ENCODE measurements at regions not wholly inside any gene's neighbourhood (a gene's known extent, or its start where the extent isn't known, plus 50 kb on each side); places are given as distances from the start of the nearest gene placed in this dataset.

DNA sequence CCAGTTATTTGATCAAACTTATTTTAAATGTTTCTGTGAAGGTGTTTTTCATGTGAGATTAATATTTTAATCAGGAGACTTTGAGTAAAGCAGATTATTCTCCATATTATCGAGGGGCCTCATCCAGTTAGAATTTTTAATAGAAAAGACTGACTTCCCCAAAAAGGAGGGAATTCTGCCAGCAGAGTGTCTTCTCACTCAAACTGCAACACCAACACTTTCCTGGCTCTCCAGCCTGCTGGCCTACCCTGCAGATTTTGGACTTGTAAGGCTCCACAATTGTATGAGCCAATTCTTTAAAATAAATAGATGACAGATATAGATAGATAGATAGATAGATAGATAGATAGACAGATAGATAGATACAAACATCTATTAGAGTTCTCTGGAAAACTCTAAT is 155.7 kb downstream of the SEC23A start:
- TF ChIP-seq, protein P1, sequence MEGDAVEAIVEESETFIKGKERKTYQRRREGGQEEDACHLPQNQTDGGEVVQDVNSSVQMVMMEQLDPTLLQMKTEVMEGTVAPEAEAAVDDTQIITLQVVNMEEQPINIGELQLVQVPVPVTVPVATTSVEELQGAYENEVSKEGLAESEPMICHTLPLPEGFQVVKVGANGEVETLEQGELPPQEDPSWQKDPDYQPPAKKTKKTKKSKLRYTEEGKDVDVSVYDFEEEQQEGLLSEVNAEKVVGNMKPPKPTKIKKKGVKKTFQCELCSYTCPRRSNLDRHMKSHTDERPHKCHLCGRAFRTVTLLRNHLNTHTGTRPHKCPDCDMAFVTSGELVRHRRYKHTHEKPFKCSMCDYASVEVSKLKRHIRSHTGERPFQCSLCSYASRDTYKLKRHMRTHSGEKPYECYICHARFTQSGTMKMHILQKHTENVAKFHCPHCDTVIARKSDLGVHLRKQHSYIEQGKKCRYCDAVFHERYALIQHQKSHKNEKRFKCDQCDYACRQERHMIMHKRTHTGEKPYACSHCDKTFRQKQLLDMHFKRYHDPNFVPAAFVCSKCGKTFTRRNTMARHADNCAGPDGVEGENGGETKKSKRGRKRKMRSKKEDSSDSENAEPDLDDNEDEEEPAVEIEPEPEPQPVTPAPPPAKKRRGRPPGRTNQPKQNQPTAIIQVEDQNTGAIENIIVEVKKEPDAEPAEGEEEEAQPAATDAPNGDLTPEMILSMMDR (IDR thresholded peaks at IDR 0.05), result no peak
- no peak for TF ChIP-seq ZFX (IDR thresholded peaks at IDR 0.05; ENCODE audit: borderline replicate concordance)

Data from 22Rv1 (cell line).